Esophagus muscularis mucosa (tissue), 3 donors: ENCODE measurements at regions not wholly inside any gene's neighbourhood (a gene's known extent, or its start where the extent isn't known, plus 50 kb on each side); places are given as distances from the start of the nearest gene placed in this dataset.

Source experiments
- POLR2AphosphoS5 ChIP-seq, 2 donors: sonication (generic); formaldehyde crosslinking; IDR thresholded peaks; one replicate each; pipeline ENCODE4 v1.6.1; 2017; ENCODE audit warnings: antibody characterized with exemption in 2 of 2
- TF ChIP-seq, protein P1 (sequence below), 3 experiments: fragments of 200-600 bp in 2 of 3; fragments of 450-650 bp in 1 of 3; sonication (generic) in 2 of 3; IDR thresholded peaks; one replicate each; pipeline ENCODE4 v1.5.1; 2017 to 2019; ENCODE audit warnings: antibody characterized with exemption in 3 of 3, mild to moderate bottlenecking in 2 of 3, moderate library complexity in 1 of 3

DNA sequence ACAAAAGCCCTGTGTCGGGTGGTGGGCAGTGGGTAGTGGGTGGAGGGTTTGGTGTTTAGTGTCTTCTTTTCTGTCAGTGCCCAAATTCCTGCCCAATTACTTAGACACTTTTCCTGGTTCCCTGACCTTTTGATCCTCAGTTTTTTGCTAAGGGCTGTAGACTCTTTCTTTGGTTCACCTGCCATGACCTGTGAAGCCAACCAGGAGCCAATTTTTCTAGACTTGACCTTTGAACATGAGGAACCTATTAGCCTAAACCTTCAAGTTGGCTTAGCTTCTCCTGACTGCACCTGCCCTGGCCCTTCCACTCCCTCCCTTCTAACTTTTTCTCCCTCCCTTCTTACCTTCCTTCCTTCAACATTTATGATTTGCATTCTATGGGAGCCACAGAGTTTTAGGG is 94.5 kb downstream of the MID1IP1 start:
- TF ChIP-seq, protein P1, sequence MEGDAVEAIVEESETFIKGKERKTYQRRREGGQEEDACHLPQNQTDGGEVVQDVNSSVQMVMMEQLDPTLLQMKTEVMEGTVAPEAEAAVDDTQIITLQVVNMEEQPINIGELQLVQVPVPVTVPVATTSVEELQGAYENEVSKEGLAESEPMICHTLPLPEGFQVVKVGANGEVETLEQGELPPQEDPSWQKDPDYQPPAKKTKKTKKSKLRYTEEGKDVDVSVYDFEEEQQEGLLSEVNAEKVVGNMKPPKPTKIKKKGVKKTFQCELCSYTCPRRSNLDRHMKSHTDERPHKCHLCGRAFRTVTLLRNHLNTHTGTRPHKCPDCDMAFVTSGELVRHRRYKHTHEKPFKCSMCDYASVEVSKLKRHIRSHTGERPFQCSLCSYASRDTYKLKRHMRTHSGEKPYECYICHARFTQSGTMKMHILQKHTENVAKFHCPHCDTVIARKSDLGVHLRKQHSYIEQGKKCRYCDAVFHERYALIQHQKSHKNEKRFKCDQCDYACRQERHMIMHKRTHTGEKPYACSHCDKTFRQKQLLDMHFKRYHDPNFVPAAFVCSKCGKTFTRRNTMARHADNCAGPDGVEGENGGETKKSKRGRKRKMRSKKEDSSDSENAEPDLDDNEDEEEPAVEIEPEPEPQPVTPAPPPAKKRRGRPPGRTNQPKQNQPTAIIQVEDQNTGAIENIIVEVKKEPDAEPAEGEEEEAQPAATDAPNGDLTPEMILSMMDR (IDR thresholded peaks at IDR 0.05) = no peak
- no peak for TF ChIP-seq POLR2AphosphoS5 (IDR thresholded peaks at IDR 0.05)
